Mesendoderm (in vitro differentiated cells): ENCODE measurements at regions not wholly inside any gene's neighbourhood (a gene's known extent, or its start where the extent isn't known, plus 50 kb on each side); places are given as distances from the start of the nearest gene placed in this dataset.
"Not testable (repeated sequence)": the region's sequence is repeated elsewhere in the genome, so short reads cannot be mapped to it uniquely, and the experiment has no call there.

Experiments
- DNase-seq: peaks from one replicate; pipeline ENCODE4 v3.0.0; 2013
- H2AK5ac ChIP-seq: 2 replicates; pipeline ENCODE4 v1.6.1; 2013; ENCODE audit warnings: low read length, inconsistent platforms
- H2BK120ac ChIP-seq: 2 replicates; pipeline ENCODE4 v1.6.1; 2013; ENCODE audit warnings: low read depth, mild to moderate bottlenecking, low read length, moderate library complexity, mixed read lengths
- H2BK15ac ChIP-seq: replicated peaks from 2 replicates; pipeline ENCODE4 v1.6.1; 2013; ENCODE audit warnings: low read depth, mild to moderate bottlenecking, moderate library complexity
- H2BK5ac ChIP-seq: 2 replicates; pipeline ENCODE4 v1.6.1; 2013; ENCODE audit warnings: low read length, inconsistent platforms
- H3K18ac ChIP-seq: 2 replicates; pipeline ENCODE4 v1.6.1; 2013; ENCODE audit warnings: mild to moderate bottlenecking, low read length, mixed read lengths
- H3K23ac ChIP-seq: one replicate; pipeline ENCODE4 v1.6.1; 2013; ENCODE audit warnings: low read length
- H3K27ac ChIP-seq: 2 replicates; pipeline ENCODE4 v1.5.1; 2013; ENCODE audit warnings: low read depth, mild to moderate bottlenecking, inconsistent platforms, low read length, moderate library complexity
- H3K27me3 ChIP-seq: 2 replicates; pipeline ENCODE4 v1.6.1; 2013; ENCODE audit warnings: low read length, control low read depth, mild to moderate bottlenecking, inconsistent platforms; ENCODE audit not compliant: insufficient read depth, poor library complexity
- H3K36me3 ChIP-seq: 2 replicates; pipeline ENCODE4 v1.6.1; 2013; ENCODE audit warnings: low read length, inconsistent platforms; ENCODE audit not compliant: control insufficient read depth, insufficient read depth
- H3K4ac ChIP-seq: one replicate; pipeline ENCODE4 v1.6.1; 2013; ENCODE audit warnings: low read depth, mild to moderate bottlenecking, low read length, moderate library complexity
- H3K4me1 ChIP-seq: 2 replicates; pipeline ENCODE4 v1.6.1; 2013; ENCODE audit warnings: low read depth, low read length, inconsistent platforms; ENCODE audit not compliant: control insufficient read depth
- H3K4me2 ChIP-seq: 2 replicates; pipeline ENCODE4 v1.6.1; 2013; ENCODE audit warnings: low read length
- H3K4me3 ChIP-seq: 2 replicates; pipeline ENCODE4 v1.5.1; 2013; ENCODE audit warnings: mild to moderate bottlenecking, low read length
- H3K56ac ChIP-seq: one replicate; pipeline ENCODE4 v1.6.1; 2013; ENCODE audit warnings: low read length
- H3K79me1 ChIP-seq: 2 replicates; pipeline ENCODE4 v1.6.1; 2013; ENCODE audit warnings: low read length, inconsistent platforms
- H3K79me2 ChIP-seq: 2 replicates; pipeline ENCODE4 v1.6.1; 2013; ENCODE audit warnings: mild to moderate bottlenecking, low read length; ENCODE audit not compliant: control insufficient read depth, insufficient read depth
- H3K9ac ChIP-seq: 2 replicates; pipeline ENCODE4 v1.6.1; 2013; ENCODE audit warnings: low read length, inconsistent platforms
- H4K5ac ChIP-seq: one replicate; pipeline ENCODE4 v1.6.1; 2013; ENCODE audit warnings: low read length
- H4K8ac ChIP-seq: one replicate; pipeline ENCODE4 v1.6.1; 2013; ENCODE audit warnings: low read depth, mild to moderate bottlenecking, control low read depth, low read length, moderate library complexity
- WGBS: extraction: QIAGEN DNeasy Blood & Tissue Kit; methylation state at CpG from one replicate; pipeline ENCODE4 v1.1.7; 2013; ENCODE audit warnings: low lambda C conversion rate, missing lambda C conversion rate; ENCODE audit not compliant: insufficient coverage; ENCODE audit errors: extremely low coverage; 5-methylcytosine and 5-hydroxymethylcytosine counted together

GRCh38 chr7:4345004-4345403 is 337.1 kb upstream of the FOXK1 start:
- Histone ChIP-seq H3K27ac (no peak overlapping the region), H3K4me2 (no peak overlapping the region), H2AK5ac (no peak overlapping the region), H4K8ac (no peak overlapping the region), H3K9ac (no peak overlapping the region), H3K4ac (no peak overlapping the region), H2BK120ac (no peak overlapping the region), H3K56ac (no peak overlapping the region), H3K79me1 (no peaks in the 10 kb centered on the region), H2BK15ac (no peak overlapping the region), H3K27me3 (no peaks in the 10 kb centered on the region), H3K18ac (no peak overlapping the region), H2BK5ac (no peak overlapping the region), H3K23ac (no peak overlapping the region), H4K5ac (no peak overlapping the region), H3K4me3 (no peak overlapping the region), H3K4me1 (no peaks in the 10 kb centered on the region), H3K36me3 (no peaks in the 10 kb centered on the region), H3K79me2 (no peaks in the 10 kb centered on the region)
- WGBS, result no CpG with 5 or more reads among the region's 5 CpGs
- DNase-seq, result no peak

- no peak overlapping the region for H3K27ac ChIP-seq
- no peak overlapping the region for H2BK120ac ChIP-seq
- no peak overlapping the region for H3K4me3 ChIP-seq
- H2AK5ac ChIP-seq, result no peak overlapping the region
- no peak overlapping the region for H3K56ac ChIP-seq
- H3K4me1 ChIP-seq, result no peaks in the 10 kb centered on the region
- H4K8ac ChIP-seq, result no peak overlapping the region
- no peaks in the 10 kb centered on the region for H3K79me1 ChIP-seq
- no peak overlapping the region for H3K18ac ChIP-seq
- H4K5ac ChIP-seq, result no peak overlapping the region
- no peak for DNase-seq
- H3K4ac ChIP-seq, result no peak overlapping the region
- WGBS, result no CpG with 5 or more reads among the region's 1 CpG
- H2BK15ac ChIP-seq, result no peak overlapping the region
- H3K27me3 ChIP-seq, result no peaks in the 10 kb centered on the region
- H3K4me2 ChIP-seq, result no peak overlapping the region
- no peak overlapping the region for H3K23ac ChIP-seq
- no peak overlapping the region for H3K9ac ChIP-seq
- no peaks in the 10 kb centered on the region for H3K36me3 ChIP-seq
- H2BK5ac ChIP-seq, result no peak overlapping the region
- H3K79me2 ChIP-seq, result no peaks in the 10 kb centered on the region
Observed at GRCh38 chr7:4352069-4352468, 330.0 kb upstream of the FOXK1 start.

GRCh38 chr7:4361774-4362173 is 320.3 kb upstream of the FOXK1 start:
- no peak for DNase-seq
- Histone ChIP-seq H3K36me3 (no peaks in the 10 kb centered on the region), H3K79me2 (no peaks in the 10 kb centered on the region), H3K18ac (no peak overlapping the region), H3K27ac (no peak overlapping the region), H3K23ac (no peak overlapping the region), H2AK5ac (no peak overlapping the region), H2BK120ac (no peak overlapping the region), H3K9ac (no peak overlapping the region), H4K8ac (no peak overlapping the region), H2BK15ac (no peak overlapping the region), H3K79me1 (no peaks in the 10 kb centered on the region), H3K4me1 (no peaks in the 10 kb centered on the region), H3K4me2 (no peak overlapping the region), H4K5ac (no peak overlapping the region), H3K27me3 (no peaks in the 10 kb centered on the region), H3K4me3 (no peak overlapping the region), H2BK5ac (no peak overlapping the region), H3K4ac (no peak overlapping the region), H3K56ac (no peak overlapping the region)
- no CpG with 5 or more reads among the region's 5 CpGs for WGBS

GRCh38 chr7:4383584-4383983 is 298.5 kb upstream of the FOXK1 start:
- Histone ChIP-seq H3K56ac (no peak overlapping the region), H2AK5ac (no peak overlapping the region), H3K79me1 (no peaks in the 10 kb centered on the region), H3K18ac (no peak overlapping the region), H3K4ac (no peak overlapping the region), H4K5ac (no peak overlapping the region), H2BK120ac (no peak overlapping the region), H3K27ac (no peak overlapping the region), H3K27me3 (no peaks in the 10 kb centered on the region), H2BK15ac (no peak overlapping the region), H3K79me2 (no peaks in the 10 kb centered on the region), H3K4me1 (no peaks in the 10 kb centered on the region), H3K23ac (no peak overlapping the region), H3K9ac (no peak overlapping the region), H2BK5ac (no peak overlapping the region), H3K36me3 (no peaks in the 10 kb centered on the region), H4K8ac (no peak overlapping the region), H3K4me3 (no peak overlapping the region), H3K4me2 (no peak overlapping the region)
- DNase-seq, result no peak
- no CpG with 5 or more reads among the region's 12 CpGs for WGBS

- Histone ChIP-seq H2BK5ac (no peak overlapping the region), H3K18ac (no peak overlapping the region), H3K27ac (no peak overlapping the region), H2BK120ac (no peak overlapping the region), H3K4me2 (no peak overlapping the region), H3K27me3 (no peaks in the 10 kb centered on the region), H3K4me1 (no peaks in the 10 kb centered on the region), H2BK15ac (no peak overlapping the region), H2AK5ac (no peak overlapping the region), H3K23ac (no peak overlapping the region), H3K4ac (no peak overlapping the region), H3K9ac (no peak overlapping the region), H4K5ac (no peak overlapping the region), H3K4me3 (no peak overlapping the region), H3K79me2 (no peaks in the 10 kb centered on the region), H3K36me3 (no peaks in the 10 kb centered on the region), H3K56ac (no peak overlapping the region), H4K8ac (no peak overlapping the region), H3K79me1 (no peaks in the 10 kb centered on the region)
- no CpG with 5 or more reads among the region's 6 CpGs for WGBS
- no peak for DNase-seq
Observed at GRCh38 chr7:4386190-4386589, 295.9 kb upstream of the FOXK1 start.

- not testable (repeated sequence) for H3K4me3 ChIP-seq, H3K27ac ChIP-seq, H3K79me1 ChIP-seq, H3K23ac ChIP-seq, H3K18ac ChIP-seq, H3K4me2 ChIP-seq, H3K4me1 ChIP-seq, H4K8ac ChIP-seq, H3K27me3 ChIP-seq, H3K79me2 ChIP-seq, H3K9ac ChIP-seq, H3K4ac ChIP-seq, H2BK5ac ChIP-seq, H2AK5ac ChIP-seq, H3K56ac ChIP-seq, H4K5ac ChIP-seq, H3K36me3 ChIP-seq, H2BK120ac ChIP-seq, DNase-seq, H2BK15ac ChIP-seq
Observed at GRCh38 chr7:4391103-4391502, 291.0 kb upstream of the FOXK1 start.
